WTC11 (cell line): ENCODE measurements at regions not wholly inside any gene's neighbourhood (a gene's known extent, or its start where the extent isn't known, plus 50 kb on each side); places are given as distances from the start of the nearest gene placed in this dataset.

Experiments used
- ATAC-seq: fragments of 200-7000 bp; cut with Tn5 transposase; 2 replicates; pipeline ENCODE4 v1.10.0; 2021; ENCODE audit warnings: mild to moderate bottlenecking, moderate library complexity
- CTCF ChIA-PET: fragments of 300-600 bp; sonication (Branson Sonifier 250); formaldehyde crosslinking; loops from one replicate; lab custom pipeline; 2021; ENCODE audit warnings: antibody characterized with exemption; lab: Charles Lee
- POLR2A ChIA-PET: fragments of 350-600 bp; sonication (Branson Sonifier 250); formaldehyde crosslinking; loops from one replicate; lab custom pipeline; 2021; ENCODE audit warnings: antibody characterized with exemption; lab: Charles Lee
- DNase-seq: peaks from one replicate; pipeline ENCODE4 v3.0.0; 2021; ENCODE audit warnings: low spot score
- H3K27ac Mint-ChIP-seq: 2 replicates; pipeline ENCODE4 v1.8.0; 2021; ENCODE audit warnings: mixed read lengths
- H3K27me3 Mint-ChIP-seq: 2 replicates; pipeline ENCODE4 v1.8.0; 2021; ENCODE audit warnings: low read depth, mild to moderate bottlenecking, moderate library complexity, mixed read lengths
- H3K36me3 Mint-ChIP-seq: 2 replicates; pipeline ENCODE4 v1.8.0; 2021; ENCODE audit warnings: mixed read lengths
- H3K4me1 Mint-ChIP-seq: 2 replicates; pipeline ENCODE4 v1.8.0; 2022; ENCODE audit warnings: mixed read lengths
- H3K4me3 Mint-ChIP-seq: 2 replicates; pipeline ENCODE4 v1.8.0; 2021; ENCODE audit warnings: mild to moderate bottlenecking, moderate library complexity, mixed read lengths
- H3K9me3 Mint-ChIP-seq: 2 replicates; pipeline ENCODE4 v1.8.0; 2021; ENCODE audit warnings: mixed read lengths
- AR ChIP-seq: fragments of 250-450 bp; sonication (Bioruptor Pico); IDR thresholded peaks from 2 replicates; pipeline ENCODE4 v1.9.0; 2021; ENCODE audit warnings: mild to moderate bottlenecking
- ARID4B ChIP-seq: sonication (generic); formaldehyde crosslinking; IDR thresholded peaks from 2 replicates; pipeline ENCODE4 v1.8.0; 2023; ENCODE audit warnings: missing genetic modification reagents, mild to moderate bottlenecking, borderline replicate concordance
- ATF2 ChIP-seq: sonication (generic); formaldehyde crosslinking; IDR thresholded peaks from 2 replicates; pipeline ENCODE4 v1.8.1; 2022; ENCODE audit warnings: low read depth, missing genetic modification reagents, borderline replicate concordance
- CDX4 ChIP-seq: fragments of 250-450 bp; sonication (Bioruptor Pico); IDR thresholded peaks from 2 replicates; pipeline ENCODE4 v1.9.0; 2021; ENCODE audit warnings: moderate library complexity, mild to moderate bottlenecking, inconsistent platforms, borderline replicate concordance
- CREB1 ChIP-seq: sonication (generic); formaldehyde crosslinking; IDR thresholded peaks from 2 replicates; pipeline ENCODE4 v1.8.0; 2023; ENCODE audit warnings: mild to moderate bottlenecking, missing genetic modification reagents
- EMX1 ChIP-seq: fragments of 250-450 bp; sonication (Bioruptor Pico); IDR thresholded peaks from 2 replicates; pipeline ENCODE4 v1.8.0; 2021; ENCODE audit warnings: mild to moderate bottlenecking
- GABPB1 ChIP-seq: sonication (generic); formaldehyde crosslinking; IDR thresholded peaks from 2 replicates; pipeline ENCODE4 v1.8.1; 2023; ENCODE audit warnings: mild to moderate bottlenecking, missing genetic modification reagents
- GTF2I ChIP-seq: fragments of 250-450 bp; sonication (Bioruptor Pico); conservative IDR thresholded peaks from 2 replicates; pipeline ENCODE4 v1.4.0; 2021; ENCODE audit warnings: mild to moderate bottlenecking
- IRF1 ChIP-seq: sonication (generic); formaldehyde crosslinking; IDR thresholded peaks from 2 replicates; pipeline ENCODE4 v1.8.0; 2023; ENCODE audit warnings: missing genetic modification reagents
- JUN ChIP-seq: sonication (generic); formaldehyde crosslinking; IDR thresholded peaks from 2 replicates; pipeline ENCODE4 v1.8.0; 2023; ENCODE audit warnings: mild to moderate bottlenecking, missing genetic modification reagents
- TEAD4 ChIP-seq: sonication (generic); formaldehyde crosslinking; IDR thresholded peaks from 2 replicates; pipeline ENCODE4 v1.8.0; 2022; ENCODE audit warnings: mild to moderate bottlenecking, missing genetic modification reagents
- ZBTB43 ChIP-seq: sonication (generic); formaldehyde crosslinking; IDR thresholded peaks from 2 replicates; pipeline ENCODE4 v1.8.1; 2023; ENCODE audit warnings: mild to moderate bottlenecking, missing genetic modification reagents
- ZNF121 ChIP-seq: sonication (generic); formaldehyde crosslinking; IDR thresholded peaks from 2 replicates; pipeline ENCODE4 v1.8.0; 2023; ENCODE audit warnings: missing genetic modification reagents
- ZNF219 ChIP-seq: sonication (generic); formaldehyde crosslinking; IDR thresholded peaks from 2 replicates; pipeline ENCODE4 v1.8.0; 2023; ENCODE audit warnings: missing genetic modification reagents, mild to moderate bottlenecking, borderline replicate concordance
- ZNF396 ChIP-seq: fragments of 250-450 bp; sonication (Bioruptor Pico); IDR thresholded peaks from 2 replicates; pipeline ENCODE4 v1.8.0; 2021; ENCODE audit warnings: mild to moderate bottlenecking, moderate library complexity, borderline replicate concordance
- ZSCAN18 ChIP-seq: fragments of 250-450 bp; sonication (Bioruptor Pico); IDR thresholded peaks from 2 replicates; pipeline ENCODE4 v2.1.2; 2022; ENCODE audit warnings: mild to moderate bottlenecking, moderate library complexity
- TF ChIP-seq, protein P1 (sequence below): sonication (generic); formaldehyde crosslinking; conservative IDR thresholded peaks from 2 replicates; pipeline ENCODE4 v1.8.1; 2022; ENCODE audit warnings: mild to moderate bottlenecking, missing genetic modification reagents
- TF ChIP-seq, protein P2 (sequence below): sonication (generic); formaldehyde crosslinking; IDR thresholded peaks from 2 replicates; pipeline ENCODE4 v1.8.0; 2022; ENCODE audit warnings: missing genetic modification reagents

- ChIA-PET POLR2A (no interaction called here), CTCF (no interaction called here)
- ATAC-seq, result no peak
- Mint-ChIP-seq H3K9me3 (no peaks in the 10 kb centered on the region), H3K27ac (no peak overlapping the region), H3K4me3 (no peak overlapping the region), H3K27me3 (no peaks in the 10 kb centered on the region), H3K36me3 (no peaks in the 10 kb centered on the region)
- DNase-seq, result no peak
- TF ChIP-seq ZBTB43 (CRISPR knock-in tag), result no peak
- no peak for TF ChIP-seq AR (CRISPR knock-in tag)
- TF ChIP-seq ATF2 (CRISPR knock-in tag), result no peak
- TF ChIP-seq, protein P1, sequence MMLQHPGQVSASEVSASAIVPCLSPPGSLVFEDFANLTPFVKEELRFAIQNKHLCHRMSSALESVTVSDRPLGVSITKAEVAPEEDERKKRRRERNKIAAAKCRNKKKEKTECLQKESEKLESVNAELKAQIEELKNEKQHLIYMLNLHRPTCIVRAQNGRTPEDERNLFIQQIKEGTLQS (CRISPR knock-in tag), result no peak
- no peak for TF ChIP-seq GABPB1 (CRISPR knock-in tag)
- no peak for TF ChIP-seq GTF2I (CRISPR knock-in tag)
- no peak for TF ChIP-seq CREB1
- TF ChIP-seq, protein P2, sequence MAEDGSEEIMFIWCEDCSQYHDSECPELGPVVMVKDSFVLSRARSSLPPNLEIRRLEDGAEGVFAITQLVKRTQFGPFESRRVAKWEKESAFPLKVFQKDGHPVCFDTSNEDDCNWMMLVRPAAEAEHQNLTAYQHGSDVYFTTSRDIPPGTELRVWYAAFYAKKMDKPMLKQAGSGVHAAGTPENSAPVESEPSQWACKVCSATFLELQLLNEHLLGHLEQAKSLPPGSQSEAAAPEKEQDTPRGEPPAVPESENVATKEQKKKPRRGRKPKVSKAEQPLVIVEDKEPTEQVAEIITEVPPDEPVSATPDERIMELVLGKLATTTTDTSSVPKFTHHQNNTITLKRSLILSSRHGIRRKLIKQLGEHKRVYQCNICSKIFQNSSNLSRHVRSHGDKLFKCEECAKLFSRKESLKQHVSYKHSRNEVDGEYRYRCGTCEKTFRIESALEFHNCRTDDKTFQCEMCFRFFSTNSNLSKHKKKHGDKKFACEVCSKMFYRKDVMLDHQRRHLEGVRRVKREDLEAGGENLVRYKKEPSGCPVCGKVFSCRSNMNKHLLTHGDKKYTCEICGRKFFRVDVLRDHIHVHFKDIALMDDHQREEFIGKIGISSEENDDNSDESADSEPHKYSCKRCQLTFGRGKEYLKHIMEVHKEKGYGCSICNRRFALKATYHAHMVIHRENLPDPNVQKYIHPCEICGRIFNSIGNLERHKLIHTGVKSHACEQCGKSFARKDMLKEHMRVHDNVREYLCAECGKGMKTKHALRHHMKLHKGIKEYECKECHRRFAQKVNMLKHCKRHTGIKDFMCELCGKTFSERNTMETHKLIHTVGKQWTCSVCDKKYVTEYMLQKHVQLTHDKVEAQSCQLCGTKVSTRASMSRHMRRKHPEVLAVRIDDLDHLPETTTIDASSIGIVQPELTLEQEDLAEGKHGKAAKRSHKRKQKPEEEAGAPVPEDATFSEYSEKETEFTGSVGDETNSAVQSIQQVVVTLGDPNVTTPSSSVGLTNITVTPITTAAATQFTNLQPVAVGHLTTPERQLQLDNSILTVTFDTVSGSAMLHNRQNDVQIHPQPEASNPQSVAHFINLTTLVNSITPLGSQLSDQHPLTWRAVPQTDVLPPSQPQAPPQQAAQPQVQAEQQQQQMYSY (CRISPR knock-in tag), result no peak
- TF ChIP-seq IRF1 (CRISPR knock-in tag), result no peak
- TF ChIP-seq EMX1, result no peak
- TF ChIP-seq CDX4 (CRISPR knock-in tag), result no peak
- TF ChIP-seq, all 79 proteins: peak for 0
- H3K4me1 Mint-ChIP-seq, result no peaks in the 10 kb centered on the region
Observed at GRCh38 chr6:93675856-93676417, 256.6 kb upstream of the EPHA7 start.

DNA sequence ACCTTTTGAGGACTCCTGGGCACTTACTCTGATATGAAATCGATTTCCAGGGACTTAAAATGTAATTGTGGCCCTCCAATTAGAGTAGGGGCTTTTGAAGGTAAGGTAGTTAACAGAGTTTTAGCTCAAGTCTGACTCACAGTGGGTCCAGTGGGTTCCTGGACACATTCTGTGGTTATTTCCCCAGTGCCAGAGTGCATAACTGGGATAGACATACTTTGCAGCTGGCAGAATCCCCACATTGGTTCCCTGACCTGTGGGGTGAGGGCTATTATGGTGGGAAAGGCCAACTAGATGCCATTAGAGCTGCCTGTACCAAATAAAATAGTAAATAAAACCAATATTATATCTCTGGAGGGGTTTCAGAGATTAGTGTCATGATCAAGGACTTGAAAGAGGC is 243.8 kb upstream of the EPHA7 start:
- ChIA-PET POLR2A (interaction anchor here (1.1 kb wide), 1 partner anchor 35 kb away, joined by 3 read pairs; no protein-coding TSS in a partner anchor), CTCF (no interaction called here)
- no peaks in the 10 kb centered on the region for H3K27me3 Mint-ChIP-seq
- H3K4me1 Mint-ChIP-seq, result peaks cover 13% of the 10 kb centered on the region
- H3K4me3 Mint-ChIP-seq, result no peak overlapping the region
- no peaks in the 10 kb centered on the region for H3K36me3 Mint-ChIP-seq
- ATAC-seq, result no peak
- no peak overlapping the region for H3K27ac Mint-ChIP-seq
- H3K9me3 Mint-ChIP-seq, result peaks cover 13% of the 10 kb centered on the region; the same call in 1 of the 2 replicates
- no peak for DNase-seq
- TF ChIP-seq TEAD4 (CRISPR knock-in tag) (no peak), ZNF121 (CRISPR knock-in tag) (no peak), ZNF219 (no peak), JUN (CRISPR knock-in tag) (no peak), ARID4B (CRISPR knock-in tag) (no peak), ZSCAN18 (CRISPR knock-in tag) (no peak), ZNF396 (CRISPR knock-in tag) (no peak)
